NCI-H2171 treated with DMSO at 0.1 percent for 48 hours (cell line): ENCODE measurements at regions not wholly inside any gene's neighbourhood (a gene's known extent, or its start where the extent isn't known, plus 50 kb on each side); places are given as distances from the start of the nearest gene placed in this dataset.

Experiments used
- DNase-seq: peaks from one replicate; lab custom pipeline; 2025; lab: John Stamatoyannopoulos, UW

GRCh38 chr9:2448193-2448738 is 173.3 kb upstream of the VLDLR start:
- no peak for DNase-seq

DNA sequence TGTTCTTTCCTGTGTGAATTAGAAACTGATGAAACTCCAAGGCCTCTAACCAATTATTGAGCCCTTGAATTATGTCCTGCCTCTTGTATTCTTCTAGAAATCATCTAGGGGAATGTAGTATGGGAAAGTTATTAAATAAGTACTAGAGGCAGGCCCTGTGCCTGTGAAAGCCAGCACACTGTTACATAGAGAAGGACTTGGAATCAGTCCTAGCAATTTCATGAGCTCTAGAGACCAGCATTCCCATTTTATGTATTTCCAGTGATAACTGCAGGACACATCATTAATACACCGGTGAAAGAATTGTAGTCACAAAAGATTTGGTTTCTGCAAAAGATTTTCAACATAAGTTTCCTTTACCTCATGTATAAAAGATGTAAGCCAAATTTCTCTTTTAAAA is 168.5 kb upstream of the VLDLR start:
- DNase-seq, result no peak

- DNase-seq, result no peak
Measured at GRCh38 chr9:2453701-2454100, 167.9 kb upstream of the VLDLR start.

DNA sequence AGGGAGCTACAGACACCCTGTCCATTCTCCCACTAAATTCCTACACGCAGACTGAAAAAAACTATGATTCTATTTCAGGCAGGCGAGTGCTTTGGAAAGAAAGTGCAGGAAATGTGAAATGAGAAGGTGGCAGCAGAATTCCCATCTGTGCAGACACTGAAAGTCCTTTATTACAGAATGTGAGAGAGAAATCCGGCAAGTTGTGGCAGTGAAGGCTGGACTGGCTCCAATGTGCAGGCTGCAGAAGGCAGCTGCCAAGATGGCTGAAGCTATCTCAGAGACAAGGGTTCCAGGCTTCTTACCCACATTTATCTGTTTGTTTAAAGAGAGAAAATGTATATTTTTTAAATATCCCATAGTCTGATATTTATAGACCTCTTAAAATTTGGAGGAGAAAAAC is 161.8 kb upstream of the VLDLR start:
- peak; percentile 89 for DNase-seq

- peak; percentile 99 for DNase-seq
Measured at GRCh38 chr9:2461892-2462291, 159.7 kb upstream of the VLDLR start.

DNA sequence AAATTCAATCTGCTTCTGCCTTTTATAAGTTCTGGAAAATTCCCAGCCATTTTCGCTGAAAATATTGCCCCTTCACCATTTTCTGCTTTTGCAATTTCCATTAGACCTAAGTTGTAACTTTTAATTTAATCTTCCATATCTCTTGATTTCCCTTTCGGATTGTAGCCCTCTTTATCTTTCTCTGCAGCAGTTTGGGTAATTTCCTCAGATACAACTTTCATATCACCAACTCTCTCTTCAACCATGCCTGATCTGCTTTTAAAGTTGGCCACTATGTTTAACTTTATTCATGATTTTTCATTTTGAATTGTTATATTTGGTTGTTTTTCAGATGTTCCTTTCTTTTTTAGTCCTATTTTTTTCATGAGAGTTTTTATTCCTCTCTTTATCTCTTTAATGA is 157.0 kb upstream of the VLDLR start:
- DNase-seq, result no peak

DNA sequence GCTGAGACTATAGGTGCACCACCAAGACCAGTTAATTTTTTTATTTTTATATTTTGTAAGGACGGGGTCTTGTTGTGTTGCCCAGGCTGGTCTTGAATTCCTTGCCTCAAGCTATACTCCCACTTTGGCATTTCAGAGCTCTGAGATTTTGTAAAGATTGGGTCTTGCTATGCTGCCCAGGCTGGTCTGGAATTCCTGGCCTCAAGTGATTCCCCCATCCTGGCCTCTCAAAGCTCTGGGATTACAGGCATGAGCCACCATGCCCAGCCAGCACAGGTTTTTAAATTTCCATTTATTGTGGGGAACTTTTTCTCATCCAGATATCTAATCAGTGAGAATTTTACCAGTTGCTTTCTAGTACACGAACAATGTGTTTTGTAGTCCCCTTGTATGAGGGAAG is 156.1 kb upstream of the VLDLR start:
- no peak for DNase-seq

- peak; percentile 92 for DNase-seq
Measured at GRCh38 chr9:2465921-2466460, 155.6 kb upstream of the VLDLR start.

GRCh38 chr9:2466703-2467102 is 154.9 kb upstream of the VLDLR start:
- peak; percentile 95 for DNase-seq

GRCh38 chr9:2469681-2470221 is 151.8 kb upstream of the VLDLR start:
- peak; percentile 35 for DNase-seq

- DNase-seq, result no peak
Measured at GRCh38 chr9:2473681-2474080, 147.9 kb upstream of the VLDLR start.

GRCh38 chr9:2477755-2478154 is 143.8 kb upstream of the VLDLR start:
- no peak for DNase-seq

GRCh38 chr9:2478421-2478820 is 143.2 kb upstream of the VLDLR start:
- no peak for DNase-seq

GRCh38 chr9:2479056-2479565 is 142.5 kb upstream of the VLDLR start:
- DNase-seq, result no peak

- DNase-seq, result no peak
Measured at GRCh38 chr9:2480255-2480837, 141.2 kb upstream of the VLDLR start.

DNA sequence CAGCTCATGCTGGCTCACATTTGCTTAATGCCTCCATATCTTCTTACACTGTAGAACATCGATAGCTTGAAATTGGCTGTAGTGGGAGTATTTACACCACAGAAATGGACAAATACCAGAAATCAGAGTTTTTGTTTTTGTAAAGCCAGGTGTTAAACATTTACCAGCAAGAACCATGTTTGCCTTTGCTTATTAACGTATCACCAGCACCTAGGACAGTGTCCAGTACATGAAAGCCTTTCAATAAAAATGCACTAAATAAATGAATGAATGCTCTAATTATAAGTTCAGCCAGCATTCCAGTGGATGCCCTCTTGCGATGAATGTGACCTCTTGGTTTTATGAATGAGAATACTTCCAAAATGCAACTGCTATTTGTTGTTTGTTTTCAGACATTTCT is 140.4 kb upstream of the VLDLR start:
- DNase-seq, result no peak

DNA sequence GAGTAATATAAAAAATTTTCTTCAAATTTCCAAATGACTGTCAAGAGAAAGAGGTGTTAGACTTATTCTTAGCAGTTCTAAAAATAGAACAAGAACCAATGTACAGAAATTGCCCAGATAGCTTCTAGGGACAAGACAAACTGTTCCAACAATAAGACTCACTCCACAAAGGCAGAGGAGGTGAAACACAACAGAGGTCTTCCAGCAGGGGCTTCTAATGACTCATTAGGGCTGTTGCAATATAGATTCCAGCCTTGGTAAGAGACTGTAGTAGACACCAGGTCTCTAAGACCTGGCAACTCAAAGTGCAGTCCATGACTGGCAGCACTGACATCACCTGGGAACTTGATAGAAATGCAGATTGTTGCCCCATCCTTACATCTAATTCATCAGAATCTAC is 134.6 kb upstream of the VLDLR start:
- no peak for DNase-seq

DNA sequence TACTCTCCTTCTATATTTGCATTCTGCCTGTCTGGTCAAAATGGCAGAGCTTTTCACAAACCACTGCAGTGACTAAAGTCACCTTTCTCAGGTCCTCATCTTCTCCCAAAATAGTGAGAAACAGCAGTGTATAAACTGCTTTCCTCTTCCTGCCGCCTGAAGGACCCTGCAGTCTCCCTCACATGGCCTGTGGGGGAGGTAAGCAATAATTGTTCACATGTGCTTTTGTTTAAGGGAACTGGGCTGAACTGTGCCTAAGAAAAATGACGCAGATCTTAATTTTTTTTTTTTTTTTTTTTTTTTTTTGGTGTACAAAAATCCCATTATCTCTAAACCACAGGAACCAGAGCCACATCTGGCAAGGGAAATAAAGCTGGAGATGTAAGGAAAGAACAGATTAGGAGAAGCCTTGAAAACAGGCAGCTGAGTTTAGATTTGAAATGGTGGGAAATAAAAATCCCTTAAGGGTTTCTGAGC is 131.7 kb upstream of the VLDLR start:
- peak; percentile 25 for DNase-seq

- DNase-seq, result no peak
Measured at GRCh38 chr9:2492161-2492560, 129.4 kb upstream of the VLDLR start.

- no peak for DNase-seq
Measured at GRCh38 chr9:2493109-2493508, 128.5 kb upstream of the VLDLR start.

DNA sequence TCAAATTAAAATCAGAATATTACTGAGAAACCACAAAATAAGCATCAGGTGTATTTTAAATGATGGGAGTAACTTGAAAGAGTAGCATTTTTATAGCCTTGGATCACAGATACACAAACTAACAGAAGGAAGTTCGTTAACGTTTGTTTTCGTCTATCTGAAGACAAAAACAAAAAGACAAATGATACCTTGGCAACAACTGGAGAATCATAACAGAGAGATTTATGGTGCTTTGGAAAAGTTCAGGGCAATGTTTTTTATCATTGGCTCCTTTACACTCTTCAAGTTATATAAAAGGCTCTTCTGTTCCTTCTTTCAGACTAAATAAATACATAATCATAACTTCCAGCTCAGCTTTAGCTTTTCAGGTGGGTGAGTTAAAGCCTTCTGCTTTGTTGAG is 128.1 kb upstream of the VLDLR start:
- no peak for DNase-seq

- no peak for DNase-seq
Measured at GRCh38 chr9:2494562-2494961, 127.0 kb upstream of the VLDLR start.

- DNase-seq, result no peak
Measured at GRCh38 chr9:2495221-2496005, 126.2 kb upstream of the VLDLR start.
